Transverse colon (tissue), 4 donors: ENCODE measurements at regions not wholly inside any gene's neighbourhood (a gene's known extent, or its start where the extent isn't known, plus 50 kb on each side); places are given as distances from the start of the nearest gene placed in this dataset.

Source experiments
- CTCF ChIP-seq, 5 experiments: fragments of 200-600 bp in 3 of 5; fragments of 450-650 bp in 2 of 5; sonication (generic) in 3 of 5; IDR thresholded peaks; 1 replicate in 2 of 5; 2 replicates in 3 of 5; pipeline ENCODE4 v1.5.1; 2016 to 2017; ENCODE audit warnings: antibody characterized with exemption in 5 of 5, inconsistent platforms in 3 of 5, mild to moderate bottlenecking in 2 of 5, moderate library complexity in 1 of 5
- POLR2AphosphoS5 ChIP-seq, 3 donors: sonication (generic); formaldehyde crosslinking; IDR thresholded peaks; one replicate each; pipeline ENCODE4 v1.6.1; 2016; ENCODE audit warnings: antibody characterized with exemption in 3 of 3

GRCh38 chr6:19279273-19279684, 557.9 kb upstream of the ID4 start:
- TF ChIP-seq CTCF (IDR thresholded peaks at IDR 0.05): no peak
- no peak for TF ChIP-seq POLR2AphosphoS5 (IDR thresholded peaks at IDR 0.05)
